IMR-90 (cell line): ENCODE measurements at regions not wholly inside any gene's neighbourhood (a gene's known extent, or its start where the extent isn't known, plus 50 kb on each side); places are given as distances from the start of the nearest gene placed in this dataset.

Experiments
- ATAC-seq: fragments of 200-7000 bp; cut with Tn5 transposase; 2 replicates; pipeline ENCODE4 v1.9.1; 2020; ENCODE audit warnings: low read depth, mild to moderate bottlenecking, moderate library complexity
- BruUV-seq: library from RNA; stranded (reverse); fragments of 400-500 nt; replicated peaks from 2 replicates; lab custom pipeline; 2021; lab: Mats Ljungman, UMichigan
- CTCF ChIA-PET: fragments of 300-600 bp; formaldehyde crosslinking; extraction: SDS; loops from one replicate; lab custom pipeline; 2021; ENCODE audit warnings: antibody characterized with exemption; lab: Yijun Ruan, JAX
- POLR2A ChIA-PET: fragments of 300-600 bp; sonication (Branson Sonifier 250); formaldehyde crosslinking; loops from one replicate; lab custom pipeline; 2022; ENCODE audit warnings: antibody characterized with exemption; ENCODE audit not compliant: unreplicated experiment; lab: Charles Lee
- DNase-seq: peaks from one replicate; pipeline ENCODE4 v3.0.0; 2013
- H2AFZ ChIP-seq: replicated peaks from 2 replicates; pipeline ENCODE3; 2013; ENCODE audit warnings: low read length, mild to moderate bottlenecking; ENCODE audit not compliant: poor library complexity
- H2AK5ac ChIP-seq: 2 replicates; pipeline ENCODE4 v1.6.1; 2013; ENCODE audit warnings: low read depth, low read length, inconsistent platforms
- H2AK9ac ChIP-seq: replicated peaks from 2 replicates; pipeline ENCODE3; 2013; ENCODE audit warnings: mild to moderate bottlenecking, low read depth, low read length, moderate library complexity; ENCODE audit not compliant: poor library complexity
- H2BK120ac ChIP-seq: 2 replicates; pipeline ENCODE4 v1.6.1; 2013; ENCODE audit warnings: low read depth, low read length, inconsistent platforms
- H2BK15ac ChIP-seq: 3 replicates; pipeline ENCODE4 v1.6.1; 2013; ENCODE audit warnings: low read depth, low read length, inconsistent platforms
- H2BK20ac ChIP-seq: 2 replicates; pipeline ENCODE4 v1.6.1; 2013; ENCODE audit warnings: low read depth, mild to moderate bottlenecking, inconsistent platforms, low read length, moderate library complexity
- H2BK5ac ChIP-seq: 2 replicates; pipeline ENCODE4 v1.6.1; 2013; ENCODE audit warnings: mild to moderate bottlenecking, low read depth, low read length, inconsistent platforms; ENCODE audit not compliant: poor library complexity, severe bottlenecking
- H3K14ac ChIP-seq: replicated peaks from 2 replicates; pipeline ENCODE4 v1.6.1; 2013; ENCODE audit warnings: low read depth, low read length, inconsistent platforms
- H3K18ac ChIP-seq: 2 replicates; pipeline ENCODE4 v1.6.1; 2013; ENCODE audit warnings: low read depth, low read length, control low read depth
- H3K23ac ChIP-seq: 2 replicates; pipeline ENCODE4 v1.6.1; 2013; ENCODE audit warnings: low read depth, low read length, inconsistent platforms
- H3K27ac ChIP-seq: 2 replicates; pipeline ENCODE4 v1.5.1; 2013; ENCODE audit warnings: mild to moderate bottlenecking, control low read depth, low read length; ENCODE audit not compliant: insufficient read depth
- H3K27me3 ChIP-seq: 2 replicates; pipeline ENCODE4 v1.6.1; 2013; ENCODE audit warnings: low read length; ENCODE audit not compliant: control insufficient read depth, insufficient read depth
- H3K36me3 ChIP-seq: 2 replicates; pipeline ENCODE4 v1.6.1; 2013; ENCODE audit warnings: low read length, mixed read lengths; ENCODE audit not compliant: control insufficient read depth, insufficient read depth
- H3K4ac ChIP-seq: 2 replicates; pipeline ENCODE4 v1.6.1; 2013; ENCODE audit warnings: low read depth, low read length, inconsistent platforms
- H3K4me1 ChIP-seq: 2 replicates; pipeline ENCODE4 v1.6.1; 2013; ENCODE audit warnings: low read length, mixed read lengths; ENCODE audit not compliant: control insufficient read depth, insufficient read depth
- H3K4me2 ChIP-seq: 2 replicates; pipeline ENCODE4 v1.6.1; 2013; ENCODE audit warnings: low read depth, mild to moderate bottlenecking, control low read depth, low read length, moderate library complexity
- H3K4me3 ChIP-seq: 2 replicates; pipeline ENCODE4 v1.5.1; 2013; ENCODE audit warnings: low read depth, mild to moderate bottlenecking, control low read depth, low read length, moderate library complexity; ENCODE audit not compliant: insufficient read depth
- H3K56ac ChIP-seq: 2 replicates; pipeline ENCODE4 v1.6.1; 2013; ENCODE audit warnings: low read length, inconsistent platforms; ENCODE audit not compliant: insufficient read depth; ENCODE audit errors: extremely low read depth
- H3K79me1 ChIP-seq, 2 experiments: 2 replicates each; pipeline ENCODE4 v1.6.1; 2013; ENCODE audit warnings: low read length in 2 of 2, inconsistent platforms in 1 of 2, low read depth in 1 of 2
- H3K9ac ChIP-seq: 2 replicates; pipeline ENCODE4 v1.6.1; 2013; ENCODE audit warnings: low read depth, low read length, control low read depth
- H3K9me1 ChIP-seq: 2 replicates; pipeline ENCODE4 v1.6.1; 2013; ENCODE audit warnings: low read length, inconsistent platforms; ENCODE audit not compliant: insufficient read depth
- H3K9me3 ChIP-seq: 2 replicates; pipeline ENCODE4 v1.6.1; 2013; ENCODE audit warnings: low read length; ENCODE audit not compliant: control insufficient read depth, insufficient read depth
- H4K20me1 ChIP-seq: 2 replicates; pipeline ENCODE4 v1.6.1; 2013; ENCODE audit warnings: low read length, inconsistent platforms; ENCODE audit not compliant: insufficient read depth
- H4K5ac ChIP-seq: 2 replicates; pipeline ENCODE4 v1.6.1; 2013; ENCODE audit warnings: mild to moderate bottlenecking, low read depth, low read length, control low read depth
- H4K8ac ChIP-seq, 2 experiments: 2 replicates each; pipeline ENCODE4 v1.6.1; 2013; ENCODE audit warnings: low read depth in 2 of 2, low read length in 2 of 2, control low read depth in 1 of 2, inconsistent platforms in 1 of 2
- H4K91ac ChIP-seq: 2 replicates; pipeline ENCODE4 v1.6.1; 2013; ENCODE audit warnings: low read depth, low read length, inconsistent platforms; ENCODE audit not compliant: insufficient read depth
- BHLHE40 ChIP-seq: fragments of 150-350 bp; IDR thresholded peaks from 2 replicates; pipeline ENCODE4 v1.6.1; 2016; ENCODE audit warnings: mild to moderate bottlenecking, low read depth, low read length
- CEBPB ChIP-seq: IDR thresholded peaks from 2 replicates; pipeline ENCODE4 v1.6.1; 2012; ENCODE audit warnings: low read depth, low read length, improper control_type of control experiment
- CHD1 ChIP-seq: IDR thresholded peaks from 2 replicates; pipeline ENCODE4 v1.6.1; 2012; ENCODE audit warnings: low read depth, low read length, improper control_type of control experiment
- FOS ChIP-seq: fragments of 150-350 bp; IDR thresholded peaks from 2 replicates; pipeline ENCODE4 v1.6.1; 2016; ENCODE audit warnings: low read depth, low read length
- MAFK ChIP-seq: IDR thresholded peaks from 2 replicates; pipeline ENCODE4 v1.6.1; 2012; ENCODE audit warnings: low read depth, low read length, improper control_type of control experiment
- MAZ ChIP-seq: IDR thresholded peaks from 2 replicates; pipeline ENCODE4 v1.6.1; 2012; ENCODE audit warnings: low read depth, mild to moderate bottlenecking, low read length, improper control_type of control experiment, moderate library complexity, borderline replicate concordance
- MXI1 ChIP-seq: IDR thresholded peaks from 2 replicates; pipeline ENCODE4 v1.6.1; 2012; ENCODE audit warnings: low read depth, mild to moderate bottlenecking, low read length, moderate library complexity, borderline replicate concordance
- NFE2L2 ChIP-seq: fragments of 150-350 bp; IDR thresholded peaks from 2 replicates; pipeline ENCODE4 v1.6.1; 2016; ENCODE audit warnings: low read depth, mild to moderate bottlenecking, low read length
- POLR2A ChIP-seq: IDR thresholded peaks from 2 replicates; pipeline ENCODE4 v1.6.1; 2012; ENCODE audit warnings: mild to moderate bottlenecking, low read depth, low read length
- RAD21 ChIP-seq: IDR thresholded peaks from 2 replicates; pipeline ENCODE4 v1.6.1; 2012; ENCODE audit warnings: low read length, improper control_type of control experiment
- RCOR1 ChIP-seq: IDR thresholded peaks from 2 replicates; pipeline ENCODE4 v1.6.1; 2012; ENCODE audit warnings: mild to moderate bottlenecking, low read length, improper control_type of control experiment; ENCODE audit not compliant: insufficient replicate concordance
- RFX5 ChIP-seq: IDR thresholded peaks from 2 replicates; pipeline ENCODE4 v1.8.0; 2012; ENCODE audit warnings: low read depth, mild to moderate bottlenecking, low read length, moderate library complexity
- SMC3 ChIP-seq: fragments of 150-350 bp; IDR thresholded peaks from 2 replicates; pipeline ENCODE4 v1.6.1; 2016; ENCODE audit warnings: low read depth, mild to moderate bottlenecking, antibody characterized with exemption, low read length, moderate library complexity
- WGBS, 2 experiments: methylation state at CpG; one replicate each; pipeline versions ENCODE4 v1.1.5 to v1.1.7; 2013; ENCODE audit warnings: missing lambda C conversion rate in 2 of 2; ENCODE audit not compliant: insufficient read length in 1 of 2; ENCODE audit errors: extremely low coverage in 2 of 2; 5-methylcytosine and 5-hydroxymethylcytosine counted together
- dilution Hi-C: fragments of 300-500 bp; cut with HindIII; formaldehyde crosslinking; loops from one replicate; pipeline ENCODE4 v1.14.3; 2018; ENCODE audit warnings: low sequenced_read_pairs; ENCODE audit not compliant: unreplicated experiment
- in situ Hi-C: fragments of 300-500 bp; cut with MboI; formaldehyde crosslinking; loops from 3 replicates; pipeline ENCODE4 v1.14.3; 2019; ENCODE audit warnings: low sequenced_read_pairs, inconsistent platforms, mixed read lengths
- intact Hi-C: fragments of 100-400 bp; cut with micrococcal nuclease; formaldehyde crosslinking; loops from 2 replicates; pipeline ENCODE4 v1.10.0; 2022
- TF ChIP-seq, protein P1 (sequence below): fragments of 150-350 bp; IDR thresholded peaks from 2 replicates; pipeline ENCODE4 v1.6.1; 2016; ENCODE audit warnings: low read depth, mild to moderate bottlenecking, low read length, moderate library complexity, borderline replicate concordance
- TF ChIP-seq, protein P2 (sequence below): fragments of 150-350 bp; IDR thresholded peaks from 2 replicates; pipeline ENCODE4 v1.6.1; 2017; ENCODE audit warnings: mild to moderate bottlenecking, antibody characterized with exemption, low read length, low read depth
- TF ChIP-seq, protein P3 (sequence below): conservative IDR thresholded peaks from 2 replicates; pipeline ENCODE4 v1.5.1; 2012; ENCODE audit warnings: mild to moderate bottlenecking, low read depth, low read length, improper control_type of control experiment

DNA sequence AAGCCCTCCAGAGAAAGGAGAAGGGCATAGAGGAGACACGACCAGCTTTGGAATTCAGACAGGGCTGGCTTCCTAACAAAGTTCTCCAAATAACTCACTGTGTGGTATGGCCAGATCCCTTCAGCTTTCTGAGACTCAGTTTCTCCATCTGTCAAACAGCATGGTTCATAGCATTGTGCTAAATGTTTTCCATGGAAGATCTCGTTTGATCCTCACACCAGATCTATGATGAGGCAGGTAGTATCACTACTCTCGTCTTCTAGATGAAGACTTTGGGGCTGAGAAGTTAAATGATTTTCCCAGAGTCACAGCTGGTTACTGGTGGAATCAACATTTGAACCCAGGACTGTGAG, 507.3 kb downstream of the HAPSTR1 start:
- DNase-seq (no peak), ATAC-seq (no peak)
- Histone ChIP-seq H2AFZ (no peak overlapping the region), H4K8ac (no peak overlapping the region), H2AK5ac (no peak overlapping the region), H3K79me1 (no peaks in the 10 kb centered on the region), H2BK120ac (no peak overlapping the region), H3K4me1 (no peaks in the 10 kb centered on the region), H3K9me1 (no peaks in the 10 kb centered on the region), H4K91ac (no peak overlapping the region), H2BK5ac (no peak overlapping the region), H2BK20ac (no peak overlapping the region), H4K20me1 (no peaks in the 10 kb centered on the region), H3K27me3 (no peaks in the 10 kb centered on the region), H3K14ac (no peak overlapping the region), H3K27ac (no peak overlapping the region), H3K9me3 (peaks cover 20% of the 10 kb centered on the region), H3K56ac (no peak overlapping the region), H2AK9ac (no peak overlapping the region), H3K18ac (no peak overlapping the region), H2BK15ac (no peak overlapping the region), H3K23ac (no peak overlapping the region), H3K36me3 (no peaks in the 10 kb centered on the region), H3K9ac (no peak overlapping the region), H4K5ac (no peak overlapping the region), H3K4ac (no peak overlapping the region), H3K4me2 (no peak overlapping the region), H3K4me3 (no peak overlapping the region)
- POLR2A ChIA-PET: no interaction called here
- BruUV-seq: no TSS peak
- TF ChIP-seq CHD1: no peak
- TF ChIP-seq RCOR1: no peak
- no peak for TF ChIP-seq NFE2L2
- TF ChIP-seq, protein P1, sequence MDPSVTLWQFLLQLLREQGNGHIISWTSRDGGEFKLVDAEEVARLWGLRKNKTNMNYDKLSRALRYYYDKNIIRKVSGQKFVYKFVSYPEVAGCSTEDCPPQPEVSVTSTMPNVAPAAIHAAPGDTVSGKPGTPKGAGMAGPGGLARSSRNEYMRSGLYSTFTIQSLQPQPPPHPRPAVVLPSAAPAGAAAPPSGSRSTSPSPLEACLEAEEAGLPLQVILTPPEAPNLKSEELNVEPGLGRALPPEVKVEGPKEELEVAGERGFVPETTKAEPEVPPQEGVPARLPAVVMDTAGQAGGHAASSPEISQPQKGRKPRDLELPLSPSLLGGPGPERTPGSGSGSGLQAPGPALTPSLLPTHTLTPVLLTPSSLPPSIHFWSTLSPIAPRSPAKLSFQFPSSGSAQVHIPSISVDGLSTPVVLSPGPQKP: no peak
- TF ChIP-seq RAD21: no peak
- TF ChIP-seq POLR2A: no peak
- no peak for TF ChIP-seq RFX5
- TF ChIP-seq, protein P2, sequence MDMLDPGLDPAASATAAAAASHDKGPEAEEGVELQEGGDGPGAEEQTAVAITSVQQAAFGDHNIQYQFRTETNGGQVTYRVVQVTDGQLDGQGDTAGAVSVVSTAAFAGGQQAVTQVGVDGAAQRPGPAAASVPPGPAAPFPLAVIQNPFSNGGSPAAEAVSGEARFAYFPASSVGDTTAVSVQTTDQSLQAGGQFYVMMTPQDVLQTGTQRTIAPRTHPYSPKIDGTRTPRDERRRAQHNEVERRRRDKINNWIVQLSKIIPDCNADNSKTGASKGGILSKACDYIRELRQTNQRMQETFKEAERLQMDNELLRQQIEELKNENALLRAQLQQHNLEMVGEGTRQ: no peak
- no peak for TF ChIP-seq MXI1
- no peak for TF ChIP-seq MAFK
- TF ChIP-seq CEBPB: no peak
- TF ChIP-seq, protein P3, sequence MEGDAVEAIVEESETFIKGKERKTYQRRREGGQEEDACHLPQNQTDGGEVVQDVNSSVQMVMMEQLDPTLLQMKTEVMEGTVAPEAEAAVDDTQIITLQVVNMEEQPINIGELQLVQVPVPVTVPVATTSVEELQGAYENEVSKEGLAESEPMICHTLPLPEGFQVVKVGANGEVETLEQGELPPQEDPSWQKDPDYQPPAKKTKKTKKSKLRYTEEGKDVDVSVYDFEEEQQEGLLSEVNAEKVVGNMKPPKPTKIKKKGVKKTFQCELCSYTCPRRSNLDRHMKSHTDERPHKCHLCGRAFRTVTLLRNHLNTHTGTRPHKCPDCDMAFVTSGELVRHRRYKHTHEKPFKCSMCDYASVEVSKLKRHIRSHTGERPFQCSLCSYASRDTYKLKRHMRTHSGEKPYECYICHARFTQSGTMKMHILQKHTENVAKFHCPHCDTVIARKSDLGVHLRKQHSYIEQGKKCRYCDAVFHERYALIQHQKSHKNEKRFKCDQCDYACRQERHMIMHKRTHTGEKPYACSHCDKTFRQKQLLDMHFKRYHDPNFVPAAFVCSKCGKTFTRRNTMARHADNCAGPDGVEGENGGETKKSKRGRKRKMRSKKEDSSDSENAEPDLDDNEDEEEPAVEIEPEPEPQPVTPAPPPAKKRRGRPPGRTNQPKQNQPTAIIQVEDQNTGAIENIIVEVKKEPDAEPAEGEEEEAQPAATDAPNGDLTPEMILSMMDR: no peak
- TF ChIP-seq FOS: no peak
- TF ChIP-seq SMC3: no peak
- TF ChIP-seq BHLHE40: no peak
- no peak for TF ChIP-seq MAZ
- intact Hi-C loops: no loop called here
- CTCF ChIA-PET: no interaction called here
- dilution Hi-C loops: no loop called here
- WGBS, 2 experiments: no CpG with 5 or more reads among the region's 3 CpGs
- in situ Hi-C loops: no loop called here
